PC-3 (cell line): ENCODE measurements at regions not wholly inside any gene's neighbourhood (a gene's known extent, or its start where the extent isn't known, plus 50 kb on each side); places are given as distances from the start of the nearest gene placed in this dataset.

ENCODE experiments used
- ATAC-seq: fragments of 200-7000 bp; cut with Tn5 transposase; 2 replicates; pipeline ENCODE4 v1.9.1; 2020; ENCODE audit warnings: mild to moderate bottlenecking, moderate library complexity
- BruUV-seq: library from RNA; stranded (reverse); fragments of 400-500 nt; replicated peaks from 2 replicates; lab custom pipeline; 2021; lab: Mats Ljungman, UMichigan
- CTCF ChIA-PET: fragments of 300-600 bp; sonication (Branson Sonifier 250); formaldehyde crosslinking; loops from one replicate; lab custom pipeline; 2022; ENCODE audit warnings: antibody characterized with exemption; lab: Charles Lee
- POLR2A ChIA-PET: fragments of 300-600 bp; sonication (Branson Sonifier 250); formaldehyde crosslinking; loops from one replicate; lab custom pipeline; 2022; ENCODE audit warnings: antibody characterized with exemption; ENCODE audit not compliant: unreplicated experiment; lab: Charles Lee
- DNase-seq: peaks from one replicate; pipeline ENCODE4 v3.0.0-alpha.2; 2015
- H2AFZ ChIP-seq: fragments of 300-600 bp; sonication (generic); 2 replicates; pipeline ENCODE4 v1.6.0; 2016; ENCODE audit warnings: antibody characterized with exemption, low read length
- H3F3A ChIP-seq: fragments of 300-600 bp; sonication (generic); one replicate; pipeline ENCODE4 v1.6.0; 2017; ENCODE audit warnings: antibody characterized with exemption, low read length, control low read depth, mild to moderate bottlenecking; ENCODE audit not compliant: unreplicated experiment
- H3K27ac ChIP-seq: fragments of 300-600 bp; sonication (generic); 2 replicates; pipeline ENCODE4 v1.5.1; 2016; ENCODE audit warnings: mild to moderate bottlenecking, low read length
- H3K27me3 ChIP-seq: fragments of 300-600 bp; sonication (generic); 2 replicates; pipeline ENCODE4 v1.6.1; 2016; ENCODE audit warnings: low read length, mixed read lengths
- H3K36me3 ChIP-seq: fragments of 300-600 bp; sonication (generic); 2 replicates; pipeline ENCODE4 v1.6.1; 2016; ENCODE audit warnings: low read depth, mixed run types, low read length, mixed read lengths
- H3K4me1 ChIP-seq: fragments of 300-600 bp; sonication (generic); 2 replicates; pipeline ENCODE4 v1.5.1; 2016; ENCODE audit warnings: low read length; ENCODE audit not compliant: insufficient read depth
- H3K4me2 ChIP-seq: fragments of 300-600 bp; sonication (generic); 2 replicates; pipeline ENCODE4 v1.6.0; 2016; ENCODE audit warnings: low read length
- H3K4me3 ChIP-seq: fragments of 300-600 bp; sonication (generic); 2 replicates; pipeline ENCODE4 v1.5.1; 2016; ENCODE audit warnings: mild to moderate bottlenecking, low read length, mixed read lengths
- H3K79me2 ChIP-seq: fragments of 300-600 bp; sonication (generic); 2 replicates; pipeline ENCODE4 v1.6.1; 2017; ENCODE audit warnings: low read length, mixed read lengths
- H3K9ac ChIP-seq: fragments of 300-600 bp; sonication (generic); 2 replicates; pipeline ENCODE4 v1.6.0; 2016; ENCODE audit warnings: mild to moderate bottlenecking, low read length
- H3K9me2 ChIP-seq: fragments of 300-600 bp; sonication (generic); replicated peaks from 2 replicates; pipeline ENCODE4 v1.6.1; 2016; ENCODE audit warnings: mixed run types, low read length, mixed read lengths
- H3K9me3 ChIP-seq: fragments of 300-600 bp; sonication (generic); 2 replicates; pipeline ENCODE4 v1.6.1; 2016; ENCODE audit warnings: low read length, mixed read lengths
- H4K20me1 ChIP-seq: fragments of 300-600 bp; sonication (generic); 2 replicates; pipeline ENCODE4 v1.6.1; 2016; ENCODE audit warnings: low read length, mixed read lengths
- EZH2 ChIP-seq: fragments of 300-600 bp; sonication (generic); IDR thresholded peaks from one replicate; pipeline ENCODE4 v1.6.1; 2017; ENCODE audit warnings: antibody characterized with exemption, mild to moderate bottlenecking, low read length; ENCODE audit not compliant: unreplicated experiment
- EZH2phosphoT487 ChIP-seq: fragments of 300-600 bp; sonication (generic); IDR thresholded peaks from 2 replicates; pipeline ENCODE4 v1.6.1; 2018; ENCODE audit warnings: mild to moderate bottlenecking, antibody characterized with exemption, low read length, borderline replicate concordance
- intact Hi-C: fragments of 100-400 bp; cut with micrococcal nuclease; formaldehyde crosslinking; loops from 2 replicates; pipeline ENCODE4 v1.9.0; 2023
- TF ChIP-seq, protein P1 (sequence below): fragments of 300-600 bp; sonication (generic); conservative IDR thresholded peaks from 2 replicates; pipeline ENCODE4 v1.5.1; 2017; ENCODE audit warnings: antibody characterized with exemption, low read depth, mild to moderate bottlenecking, low read length

DNA sequence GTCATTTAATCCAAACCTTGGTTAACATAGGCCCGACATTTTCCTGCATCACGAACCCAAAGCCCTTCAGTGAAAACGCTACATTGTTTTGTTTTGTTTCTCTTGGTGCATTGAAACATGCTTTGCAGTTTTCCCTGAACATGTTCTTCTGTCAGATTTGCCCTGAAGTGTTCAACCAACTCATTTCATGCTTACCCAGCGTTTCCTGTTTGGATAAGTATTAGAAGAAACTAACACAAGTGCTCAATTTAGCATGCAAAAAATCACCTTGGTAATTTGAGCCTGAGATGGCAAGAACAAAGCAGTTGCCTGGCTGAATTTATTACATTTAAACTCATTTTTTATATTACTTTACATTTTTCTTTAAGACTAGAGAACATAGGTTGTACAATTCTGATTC lies 160.1 kb upstream of the VCX3A start:
- no peak overlapping the region for H3K9ac ChIP-seq
- ChIA-PET POLR2A (no interaction called here), CTCF (no interaction called here)
- no TSS peak for BruUV-seq
- H3K4me1 ChIP-seq = no peaks in the 10 kb centered on the region
- no peaks in the 10 kb centered on the region for H3K36me3 ChIP-seq
- no peaks in the 10 kb centered on the region for H3K79me2 ChIP-seq
- ATAC-seq (no peak), DNase-seq (no peak)
- H4K20me1 ChIP-seq = no peaks in the 10 kb centered on the region
- no peak overlapping the region for H3K27ac ChIP-seq
- TF ChIP-seq EZH2 (no peak), EZH2phosphoT487 (no peak)
- TF ChIP-seq, protein P1, sequence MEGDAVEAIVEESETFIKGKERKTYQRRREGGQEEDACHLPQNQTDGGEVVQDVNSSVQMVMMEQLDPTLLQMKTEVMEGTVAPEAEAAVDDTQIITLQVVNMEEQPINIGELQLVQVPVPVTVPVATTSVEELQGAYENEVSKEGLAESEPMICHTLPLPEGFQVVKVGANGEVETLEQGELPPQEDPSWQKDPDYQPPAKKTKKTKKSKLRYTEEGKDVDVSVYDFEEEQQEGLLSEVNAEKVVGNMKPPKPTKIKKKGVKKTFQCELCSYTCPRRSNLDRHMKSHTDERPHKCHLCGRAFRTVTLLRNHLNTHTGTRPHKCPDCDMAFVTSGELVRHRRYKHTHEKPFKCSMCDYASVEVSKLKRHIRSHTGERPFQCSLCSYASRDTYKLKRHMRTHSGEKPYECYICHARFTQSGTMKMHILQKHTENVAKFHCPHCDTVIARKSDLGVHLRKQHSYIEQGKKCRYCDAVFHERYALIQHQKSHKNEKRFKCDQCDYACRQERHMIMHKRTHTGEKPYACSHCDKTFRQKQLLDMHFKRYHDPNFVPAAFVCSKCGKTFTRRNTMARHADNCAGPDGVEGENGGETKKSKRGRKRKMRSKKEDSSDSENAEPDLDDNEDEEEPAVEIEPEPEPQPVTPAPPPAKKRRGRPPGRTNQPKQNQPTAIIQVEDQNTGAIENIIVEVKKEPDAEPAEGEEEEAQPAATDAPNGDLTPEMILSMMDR = no peak
- H2AFZ ChIP-seq = no peak overlapping the region
- intact Hi-C loops = no loop called here
- H3F3A ChIP-seq = no peaks in the 10 kb centered on the region
- no peak overlapping the region for H3K4me3 ChIP-seq
- H3K9me2 ChIP-seq = no peaks in the 10 kb centered on the region
- no peaks in the 10 kb centered on the region for H3K9me3 ChIP-seq
- H3K27me3 ChIP-seq = 0 out of 2 replicates have a peak, but pooled peaks cover 8% of the 10 kb centered on the region
- H3K4me2 ChIP-seq = no peak overlapping the region

- no TSS peak for BruUV-seq
- Histone ChIP-seq H3K9me2 (no peaks in the 10 kb centered on the region), H3K4me2 (no peak overlapping the region), H2AFZ (no peak overlapping the region), H3K79me2 (no peaks in the 10 kb centered on the region), H4K20me1 (no peaks in the 10 kb centered on the region), H3F3A (no peaks in the 10 kb centered on the region), H3K9me3 (no peaks in the 10 kb centered on the region), H3K9ac (no peak overlapping the region), H3K4me1 (no peaks in the 10 kb centered on the region), H3K27ac (no peak overlapping the region), H3K36me3 (no peaks in the 10 kb centered on the region), H3K4me3 (no peak overlapping the region), H3K27me3 (0 out of 2 replicates have a peak, but pooled peaks cover 8% of the 10 kb centered on the region)
- DNase-seq (no peak), ATAC-seq (no peak)
- ChIA-PET POLR2A (no interaction called here), CTCF (no interaction called here)
- TF ChIP-seq EZH2phosphoT487 (no peak), EZH2 (no peak)
- TF ChIP-seq, protein P1 = no peak
- intact Hi-C loops = no loop called here
These were observed 159.3 kb upstream of the VCX3A start for GRCh38 chrX:6694221-6694620.

GRCh38 chrX:6693051-6693450 lies 158.1 kb upstream of the VCX3A start:
- no peaks in the 10 kb centered on the region for H3K4me1 ChIP-seq
- H3K9ac ChIP-seq = no peak overlapping the region
- intact Hi-C loops = no loop called here
- no peaks in the 10 kb centered on the region for H3K9me3 ChIP-seq
- CTCF ChIA-PET = no interaction called here
- TF ChIP-seq, protein P1 = no peak
- no peak for TF ChIP-seq EZH2phosphoT487
- TF ChIP-seq EZH2 = no peak
- H3K9me2 ChIP-seq = no peaks in the 10 kb centered on the region
- H3K27ac ChIP-seq = no peak overlapping the region
- no peaks in the 10 kb centered on the region for H3K36me3 ChIP-seq
- no peaks in the 10 kb centered on the region for H3F3A ChIP-seq
- H4K20me1 ChIP-seq = no peaks in the 10 kb centered on the region
- BruUV-seq = no TSS peak
- no peak overlapping the region for H2AFZ ChIP-seq
- no peak for ATAC-seq
- POLR2A ChIA-PET = no interaction called here
- H3K4me2 ChIP-seq = no peak overlapping the region
- H3K4me3 ChIP-seq = no peak overlapping the region
- no peaks in the 10 kb centered on the region for H3K79me2 ChIP-seq
- DNase-seq = no peak
- H3K27me3 ChIP-seq = 0 out of 2 replicates have a peak, but pooled peaks cover 8% of the 10 kb centered on the region
